Progenitor cell of endocrine pancreas (in vitro differentiated cells): ENCODE measurements at regions not wholly inside any gene's neighbourhood (a gene's known extent, or its start where the extent isn't known, plus 50 kb on each side); places are given as distances from the start of the nearest gene placed in this dataset.

Experiments
- DNase-seq: peaks from one replicate; pipeline ENCODE4 v3.0.0; 2021; ENCODE audit warnings: low spot score; ENCODE audit not compliant: unreplicated experiment
- H3K27ac Mint-ChIP-seq: 2 replicates; pipeline ENCODE4 v1.8.0; 2021; ENCODE audit warnings: mild to moderate bottlenecking, moderate library complexity, mixed read lengths
- H3K27me3 Mint-ChIP-seq: 2 replicates; pipeline ENCODE4 v1.8.0; 2021; ENCODE audit warnings: mixed read lengths
- H3K36me3 Mint-ChIP-seq: 2 replicates; pipeline ENCODE4 v1.8.0; 2022; ENCODE audit warnings: mixed read lengths; ENCODE audit not compliant: insufficient read depth
- H3K4me1 Mint-ChIP-seq: 2 replicates; pipeline ENCODE4 v1.8.0; 2021; ENCODE audit warnings: low read depth, mixed read lengths
- H3K4me3 Mint-ChIP-seq: 2 replicates; pipeline ENCODE4 v1.8.0; 2021; ENCODE audit warnings: low read depth, mild to moderate bottlenecking, moderate library complexity, mixed read lengths
- H3K9me3 Mint-ChIP-seq: 2 replicates; pipeline ENCODE4 v1.8.0; 2021; ENCODE audit warnings: low read depth, mixed read lengths
- TF ChIP-seq, protein P1 (sequence below): fragments of 200-600 bp; sonication (generic); IDR thresholded peaks from one replicate; pipeline ENCODE4 v1.5.0; 2021; ENCODE audit warnings: antibody characterized with exemption, mild to moderate bottlenecking; ENCODE audit not compliant: unreplicated experiment

DNA sequence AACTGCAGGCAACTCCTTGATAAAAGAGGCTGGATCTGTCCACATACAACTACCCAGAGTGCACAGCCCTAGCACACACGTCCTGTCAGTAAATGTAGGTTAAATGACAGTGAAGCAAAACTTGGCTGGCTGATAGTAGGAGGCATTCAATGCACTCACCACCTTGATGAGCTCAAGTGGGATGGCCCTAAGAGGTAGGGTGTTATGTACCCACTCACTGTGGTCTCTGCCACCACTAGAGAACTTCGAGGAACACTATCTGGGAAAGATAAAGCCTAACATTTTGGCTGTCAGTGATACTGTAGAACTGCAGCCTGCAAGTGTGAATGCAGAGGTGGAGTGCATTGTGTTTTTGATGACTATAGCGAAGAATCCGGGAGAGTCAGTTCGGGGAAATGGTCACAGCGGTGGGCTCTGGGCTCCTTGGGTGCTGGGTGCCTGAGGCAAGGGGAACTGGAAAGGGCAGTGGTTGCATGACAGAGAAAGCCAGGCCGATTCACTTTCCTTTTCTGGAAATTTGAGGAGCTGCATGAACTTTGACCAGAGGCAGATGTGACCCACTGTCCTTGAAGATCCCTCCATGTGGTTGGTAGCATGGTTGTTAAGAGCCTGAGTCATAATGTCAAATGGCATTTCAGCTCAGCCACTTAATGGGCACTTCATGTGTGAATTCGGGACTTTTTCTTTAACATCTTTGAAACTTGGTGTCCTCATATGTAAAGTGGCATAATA lies 93.1 kb upstream of the ZPBP start:
- H3K27ac Mint-ChIP-seq: no peak overlapping the region
- no peaks in the 10 kb centered on the region for H3K36me3 Mint-ChIP-seq

DNA sequence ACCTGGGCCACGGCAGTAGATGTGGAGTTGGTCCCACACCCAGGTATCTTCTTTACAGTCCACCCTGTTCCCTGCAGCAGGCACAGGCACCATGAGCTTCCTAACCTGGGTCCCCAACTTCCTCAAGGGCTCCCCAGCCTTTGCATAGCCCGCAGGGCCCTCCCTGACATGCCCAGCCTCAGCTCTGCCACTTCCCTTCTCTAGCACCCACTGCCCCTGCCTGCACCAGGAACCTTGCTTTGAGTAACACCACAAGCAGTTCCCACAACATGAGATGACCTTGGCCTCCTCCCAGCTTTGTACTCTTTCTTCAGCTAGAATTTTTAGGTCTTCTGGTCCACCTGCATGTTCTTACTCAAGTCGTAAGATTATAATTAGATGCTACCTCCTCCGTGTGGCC lies 92.2 kb upstream of the ZPBP start:
- Mint-ChIP-seq H3K27me3 (peaks cover 3% of the 10 kb centered on the region), H3K36me3 (no peaks in the 10 kb centered on the region), H3K9me3 (no peaks in the 10 kb centered on the region), H3K4me1 (no peaks in the 10 kb centered on the region), H3K27ac (no peak overlapping the region), H3K4me3 (no peak overlapping the region)
- no peak for DNase-seq
- TF ChIP-seq, protein P1, sequence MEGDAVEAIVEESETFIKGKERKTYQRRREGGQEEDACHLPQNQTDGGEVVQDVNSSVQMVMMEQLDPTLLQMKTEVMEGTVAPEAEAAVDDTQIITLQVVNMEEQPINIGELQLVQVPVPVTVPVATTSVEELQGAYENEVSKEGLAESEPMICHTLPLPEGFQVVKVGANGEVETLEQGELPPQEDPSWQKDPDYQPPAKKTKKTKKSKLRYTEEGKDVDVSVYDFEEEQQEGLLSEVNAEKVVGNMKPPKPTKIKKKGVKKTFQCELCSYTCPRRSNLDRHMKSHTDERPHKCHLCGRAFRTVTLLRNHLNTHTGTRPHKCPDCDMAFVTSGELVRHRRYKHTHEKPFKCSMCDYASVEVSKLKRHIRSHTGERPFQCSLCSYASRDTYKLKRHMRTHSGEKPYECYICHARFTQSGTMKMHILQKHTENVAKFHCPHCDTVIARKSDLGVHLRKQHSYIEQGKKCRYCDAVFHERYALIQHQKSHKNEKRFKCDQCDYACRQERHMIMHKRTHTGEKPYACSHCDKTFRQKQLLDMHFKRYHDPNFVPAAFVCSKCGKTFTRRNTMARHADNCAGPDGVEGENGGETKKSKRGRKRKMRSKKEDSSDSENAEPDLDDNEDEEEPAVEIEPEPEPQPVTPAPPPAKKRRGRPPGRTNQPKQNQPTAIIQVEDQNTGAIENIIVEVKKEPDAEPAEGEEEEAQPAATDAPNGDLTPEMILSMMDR: no peak

More for the DNA sequence above, 93.1 kb upstream of the ZPBP start:
- Mint-ChIP-seq H3K9me3 (no peaks in the 10 kb centered on the region), H3K4me1 (no peaks in the 10 kb centered on the region), H3K27me3 (peaks cover 5% of the 10 kb centered on the region), H3K4me3 (no peak overlapping the region)
- DNase-seq: no peak
- TF ChIP-seq, protein P1: no peak

DNA sequence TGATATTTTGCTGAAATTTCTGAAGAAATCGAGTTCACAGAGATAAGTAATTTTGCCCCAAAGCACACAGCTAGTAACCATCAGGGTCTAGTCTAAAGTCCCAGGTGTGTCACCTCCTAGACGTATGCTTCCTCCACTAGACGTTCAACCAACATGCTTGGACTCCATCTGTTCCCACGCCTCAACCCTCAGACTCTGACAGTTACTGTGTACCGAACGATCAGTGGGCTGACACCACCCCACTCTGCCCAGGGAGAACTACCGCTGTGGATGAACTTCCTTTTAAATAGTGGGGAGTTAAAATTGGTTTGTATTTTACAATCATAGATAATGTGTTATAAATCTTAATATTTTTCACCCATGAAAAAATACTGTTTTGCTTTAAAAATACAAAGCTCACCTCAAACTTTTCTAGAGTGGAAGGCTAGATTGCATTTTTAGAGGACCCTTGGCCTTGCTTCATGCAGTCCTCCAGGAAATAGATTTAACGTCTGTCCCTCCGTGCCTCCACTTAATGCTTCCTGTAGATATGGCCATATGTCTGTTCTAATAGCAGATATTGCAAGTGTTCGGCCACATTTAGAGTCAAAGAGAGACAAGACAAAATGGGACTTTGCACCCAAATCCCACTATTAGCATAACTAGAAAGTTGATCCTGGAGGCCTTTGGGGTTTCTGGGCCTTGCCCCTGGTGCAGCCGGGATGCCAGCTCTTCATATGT lies 91.4 kb upstream of the ZPBP start:
- H3K27me3 Mint-ChIP-seq: peaks cover 3% of the 10 kb centered on the region
- no peaks in the 10 kb centered on the region for H3K36me3 Mint-ChIP-seq
- no peaks in the 10 kb centered on the region for H3K9me3 Mint-ChIP-seq
- no peaks in the 10 kb centered on the region for H3K4me1 Mint-ChIP-seq
- H3K27ac Mint-ChIP-seq: no peak overlapping the region
- H3K4me3 Mint-ChIP-seq: no peak overlapping the region
- DNase-seq: no peak
- TF ChIP-seq, protein P1: no peak

DNA sequence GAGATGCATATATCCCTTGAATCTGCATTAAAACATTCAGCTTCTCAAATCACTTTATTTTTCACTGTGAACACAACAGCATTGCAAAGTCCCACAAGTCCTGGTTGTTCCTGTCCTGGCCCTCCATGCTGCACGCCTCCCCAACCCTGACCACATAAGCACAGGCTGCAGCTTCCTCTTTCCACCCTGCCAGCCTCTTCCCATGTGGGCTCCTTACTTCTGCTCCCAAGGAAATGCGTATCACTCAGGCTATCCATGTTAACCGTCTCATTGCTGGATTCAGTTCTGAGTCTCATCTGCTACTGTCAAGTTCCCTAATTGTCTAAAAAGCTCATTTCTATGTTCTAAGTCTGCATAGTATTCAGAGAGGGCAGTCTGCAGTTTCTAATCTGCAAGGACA lies 89.7 kb upstream of the ZPBP start:
- Mint-ChIP-seq H3K27me3 (peaks cover 3% of the 10 kb centered on the region), H3K9me3 (no peaks in the 10 kb centered on the region), H3K27ac (no peak overlapping the region), H3K4me3 (no peak overlapping the region), H3K36me3 (no peaks in the 10 kb centered on the region), H3K4me1 (no peaks in the 10 kb centered on the region)
- DNase-seq: no peak
- TF ChIP-seq, protein P1: no peak

DNA sequence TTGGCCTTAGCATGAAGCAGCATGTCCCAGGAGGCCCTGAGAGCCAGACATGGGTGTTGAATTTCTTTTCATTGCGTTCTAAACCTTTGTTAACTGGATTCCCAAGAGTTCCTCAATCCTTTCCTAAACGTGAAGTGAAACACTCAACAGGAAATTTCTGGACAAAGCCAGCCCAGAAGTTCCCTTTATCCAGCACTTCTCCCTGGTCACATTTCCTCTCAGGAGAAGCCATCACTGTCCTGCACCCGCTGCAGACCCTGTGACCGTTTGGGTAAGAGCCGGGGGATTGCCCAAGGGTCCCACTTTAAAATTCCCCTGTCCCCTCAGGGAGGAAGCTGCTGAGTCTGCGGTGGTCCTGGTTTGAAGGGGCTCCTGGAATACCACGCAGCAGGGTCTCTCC lies 88.0 kb upstream of the ZPBP start:
- H3K4me3 Mint-ChIP-seq: no peak overlapping the region
- peaks cover 2% of the 10 kb centered on the region for H3K27me3 Mint-ChIP-seq
- H3K27ac Mint-ChIP-seq: no peak overlapping the region
- TF ChIP-seq, protein P1: no peak
- H3K4me1 Mint-ChIP-seq: no peaks in the 10 kb centered on the region
- no peaks in the 10 kb centered on the region for H3K9me3 Mint-ChIP-seq
- DNase-seq: no peak
- H3K36me3 Mint-ChIP-seq: no peaks in the 10 kb centered on the region
